ENCODE measurements at regions not wholly inside any gene's neighbourhood (a gene's known extent, or its start where the extent isn't known, plus 50 kb on each side); places are given as distances from the start of the nearest gene placed in this dataset.

DNA sequence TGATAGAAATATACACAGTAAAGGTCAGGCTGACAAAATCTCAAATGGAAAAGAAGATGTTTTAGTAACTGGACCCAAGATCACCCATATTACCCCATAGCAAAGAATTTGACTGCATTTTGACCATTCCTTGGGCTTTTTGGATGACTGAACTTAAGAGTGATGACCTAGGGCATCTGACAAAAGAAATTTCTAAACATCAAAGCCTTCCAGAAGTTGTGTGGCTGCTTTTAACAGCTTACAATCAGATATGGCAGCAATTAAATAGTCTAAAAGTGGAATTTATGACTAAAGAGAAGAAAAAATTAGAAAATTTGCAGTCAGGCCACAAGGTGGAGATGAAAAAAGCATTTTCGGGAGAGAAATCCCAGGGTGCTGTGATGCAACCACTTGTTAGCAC, 563.0 kb downstream of the RERGL start:
- Histone ChIP-seq H3K27me3 (no peaks in the 10 kb centered on the region), H3K4me3 (no peak overlapping the region), H3K4me1 (no peaks in the 10 kb centered on the region), H3K36me3 (no peaks in the 10 kb centered on the region), H3K9me3 (no peaks in the 10 kb centered on the region), H3K27ac (no peak overlapping the region)
- WGBS, 2 donors (ENCODE audit: low coverage in 1 of 2) = 65 to 83% methylated on average over 1 of the region's 1 CpG
- no peak for DNase-seq
- TF ChIP-seq EP300 (IDR thresholded peaks at IDR 0.05; ENCODE audit: low read depth) (no peak), CTCF (IDR thresholded peaks at IDR 0.05) (no peak), POLR2AphosphoS5 (IDR thresholded peaks at IDR 0.05) (no peak), POLR2A (IDR thresholded peaks at IDR 0.05) (no peak)
- in situ Hi-C loops (cut with MboI; ENCODE audit: low pct_ligation_motif_present in 1 of 4, low pct_unique_long_range_greater_than_20kb in 1 of 4, low sequenced_read_pairs in 3 of 4) (no loop called here), intact Hi-C loops (cut with DNase I; ENCODE audit: low total_unique reads) (no loop called here)

DNA sequence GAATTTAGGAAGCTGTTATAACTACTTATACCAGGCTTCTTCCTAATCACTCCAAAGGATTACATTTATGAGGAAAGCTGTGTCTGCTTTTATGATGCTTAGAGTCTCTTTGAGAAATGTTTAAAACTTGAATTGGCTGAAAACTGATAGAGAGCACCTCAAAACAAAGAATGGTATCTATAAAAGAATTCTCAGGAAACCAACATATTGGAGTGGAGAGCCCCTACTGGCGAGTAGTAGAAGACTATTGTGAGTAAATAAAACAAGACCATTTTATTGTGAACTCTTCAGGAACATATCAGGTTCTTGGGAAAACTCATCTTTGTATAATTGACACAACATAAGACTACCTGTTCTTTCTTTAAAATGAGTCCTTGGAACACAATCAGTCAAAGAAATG, 578.6 kb downstream of the RERGL start:
- Histone ChIP-seq H3K36me3 (no peaks in the 10 kb centered on the region), H3K9me3 (no peaks in the 10 kb centered on the region), H3K4me1 (no peaks in the 10 kb centered on the region), H3K4me3 (no peak overlapping the region), H3K27me3 (no peaks in the 10 kb centered on the region), H3K27ac (no peak overlapping the region)
- DNase-seq = no peak
- intact Hi-C loops (cut with DNase I; ENCODE audit: low total_unique reads) = no loop called here
- 38 to 39% methylated on average over 1 of the region's 1 CpG for WGBS, 2 donors (ENCODE audit: low coverage in 1 of 2)
- in situ Hi-C loops (cut with MboI; ENCODE audit: low pct_ligation_motif_present in 1 of 4, low pct_unique_long_range_greater_than_20kb in 1 of 4, low sequenced_read_pairs in 3 of 4) = no loop called here
- TF ChIP-seq POLR2AphosphoS5 (IDR thresholded peaks at IDR 0.05) (no peak), CTCF (IDR thresholded peaks at IDR 0.05) (no peak), EP300 (IDR thresholded peaks at IDR 0.05; ENCODE audit: low read depth) (no peak), POLR2A (IDR thresholded peaks at IDR 0.05) (no peak)

GRCh38 chr12:17507336-17507735, 582.7 kb downstream of the RERGL start:
- in situ Hi-C loops (cut with MboI; ENCODE audit: low pct_ligation_motif_present in 1 of 4, low pct_unique_long_range_greater_than_20kb in 1 of 4, low sequenced_read_pairs in 3 of 4) = no loop called here
- no peak overlapping the region for H3K4me3 ChIP-seq
- no peaks in the 10 kb centered on the region for H3K36me3 ChIP-seq
- WGBS, 2 donors (ENCODE audit: low coverage in 1 of 2) = 37 to 73% methylated on average over 2 to 5 of the region's 5 CpGs
- no peaks in the 10 kb centered on the region for H3K27me3 ChIP-seq
- no peak overlapping the region for H3K27ac ChIP-seq
- H3K4me1 ChIP-seq = no peaks in the 10 kb centered on the region
- intact Hi-C loops (cut with DNase I; ENCODE audit: low total_unique reads) = no loop called here
- no peaks in the 10 kb centered on the region for H3K9me3 ChIP-seq
- DNase-seq = no peak
- TF ChIP-seq POLR2A (IDR thresholded peaks at IDR 0.05) = no peak
- TF ChIP-seq CTCF (IDR thresholded peaks at IDR 0.05) = no peak
- no peak for TF ChIP-seq POLR2AphosphoS5 (IDR thresholded peaks at IDR 0.05)
- TF ChIP-seq EP300 (IDR thresholded peaks at IDR 0.05; ENCODE audit: low read depth) = no peak

- Histone ChIP-seq H3K4me1 (no peaks in the 10 kb centered on the region), H3K9me3 (no peaks in the 10 kb centered on the region), H3K36me3 (no peaks in the 10 kb centered on the region), H3K4me3 (no peak overlapping the region), H3K27ac (no peak overlapping the region), H3K27me3 (no peaks in the 10 kb centered on the region)
- WGBS, 2 donors (ENCODE audit: low coverage in 1 of 2) = 61 to 80% methylated on average over 1 of the region's 1 CpG
- intact Hi-C loops (cut with DNase I; ENCODE audit: low total_unique reads) (no loop called here), in situ Hi-C loops (cut with MboI; ENCODE audit: low pct_ligation_motif_present in 1 of 4, low pct_unique_long_range_greater_than_20kb in 1 of 4, low sequenced_read_pairs in 3 of 4) (no loop called here)
- DNase-seq = no peak
- TF ChIP-seq POLR2A (IDR thresholded peaks at IDR 0.05) = no peak
- TF ChIP-seq POLR2AphosphoS5 (IDR thresholded peaks at IDR 0.05) = no peak
- TF ChIP-seq EP300 (IDR thresholded peaks at IDR 0.05; ENCODE audit: low read depth) = no peak
- TF ChIP-seq CTCF (IDR thresholded peaks at IDR 0.05) = no peak
These were observed 586.3 kb downstream of the RERGL start for GRCh38 chr12:17503742-17504141.

Data from transverse colon (tissue), 4 donors.